ENCODE measurements at regions not wholly inside any gene's neighbourhood (a gene's known extent, or its start where the extent isn't known, plus 50 kb on each side); places are given as distances from the start of the nearest gene placed in this dataset.

GRCh38 chr7:156131881-156132280 lies 319.6 kb upstream of the SHH start:
- intact Hi-C loops (cut with micrococcal nuclease; ENCODE audit: unreplicated experiment) = no loop called here
- POLR2A ChIA-PET = no interaction called here
- WGBS (ENCODE audit: low lambda C conversion rate) = 88% methylated on average over 2 of the region's 2 CpGs
- no peak overlapping the region for H3K4me2 ChIP-seq (ENCODE audit: low read depth, low read length)
- peaks cover 0 to 34% of the 10 kb centered on the region in 2 experiments; a peak in 4 of 5 replicates for H3K27me3 ChIP-seq (ENCODE audit: control insufficient read depth in 1 of 2, insufficient read depth in 2 of 2, low read length in 2 of 2)
- no peaks in the 10 kb centered on the region for H3K79me2 ChIP-seq (ENCODE audit: insufficient read depth, low read length)
- H2AFZ ChIP-seq (ENCODE audit: low read length) = no peak overlapping the region
- no TSS peak for BruUV-seq (replicated peaks)
- ATAC-seq (no peak), DNase-seq (ENCODE audit: low spot score) (no peak), FAIRE-seq (no peak)
- TF ChIP-seq EED (CRISPR knock-in tag; IDR thresholded peaks at IDR 0.05) (no peak), ZKSCAN8 (CRISPR knock-in tag; IDR thresholded peaks at IDR 0.05; ENCODE audit: borderline replicate concordance) (no peak), ZNF570 (CRISPR knock-in tag; IDR thresholded peaks at IDR 0.05; ENCODE audit: borderline replicate concordance) (no peak), POLR2G (IDR thresholded peaks at IDR 0.05; ENCODE audit: low read depth, low read length) (no peak), WIZ (CRISPR knock-in tag; IDR thresholded peaks at IDR 0.05) (no peak), ZNF841 (CRISPR knock-in tag; IDR thresholded peaks at IDR 0.05; ENCODE audit: borderline replicate concordance) (no peak), FOXC1 (CRISPR knock-in tag; IDR thresholded peaks at IDR 0.05; ENCODE audit: borderline replicate concordance) (no peak), KLF16 (CRISPR knock-in tag; IDR thresholded peaks at IDR 0.05) (no peak), TARDBP (CRISPR knock-in tag; IDR thresholded peaks at IDR 0.05) (no peak), ZNF75D (CRISPR knock-in tag; IDR thresholded peaks at IDR 0.05; ENCODE audit: borderline replicate concordance) (no peak), ZNF337 (CRISPR knock-in tag; IDR thresholded peaks at IDR 0.05; ENCODE audit: borderline replicate concordance, low read depth) (no peak), SMAD3 (CRISPR knock-in tag; IDR thresholded peaks at IDR 0.05) (no peak), DMTF1 (CRISPR knock-in tag; IDR thresholded peaks at IDR 0.05) (no peak), ZNF678 (CRISPR knock-in tag; IDR thresholded peaks at IDR 0.05) (no peak), ZSCAN29 (CRISPR knock-in tag; conservative IDR thresholded peaks at IDR 0.05) (no peak), CENPX (CRISPR knock-in tag; IDR thresholded peaks at IDR 0.05) (no peak), POLR2A (IDR thresholded peaks at IDR 0.05; ENCODE audit: insufficient read depth in 1 of 2, low read depth in 2 of 2, low read length in 2 of 2) (no peak), HDAC6 (IDR thresholded peaks at IDR 0.05; ENCODE audit: low read depth, low read length) (no peak), FOSL1 (CRISPR knock-in tag; IDR thresholded peaks at IDR 0.05; ENCODE audit: borderline replicate concordance) (no peak)
- TF ChIP-seq, protein P1, sequence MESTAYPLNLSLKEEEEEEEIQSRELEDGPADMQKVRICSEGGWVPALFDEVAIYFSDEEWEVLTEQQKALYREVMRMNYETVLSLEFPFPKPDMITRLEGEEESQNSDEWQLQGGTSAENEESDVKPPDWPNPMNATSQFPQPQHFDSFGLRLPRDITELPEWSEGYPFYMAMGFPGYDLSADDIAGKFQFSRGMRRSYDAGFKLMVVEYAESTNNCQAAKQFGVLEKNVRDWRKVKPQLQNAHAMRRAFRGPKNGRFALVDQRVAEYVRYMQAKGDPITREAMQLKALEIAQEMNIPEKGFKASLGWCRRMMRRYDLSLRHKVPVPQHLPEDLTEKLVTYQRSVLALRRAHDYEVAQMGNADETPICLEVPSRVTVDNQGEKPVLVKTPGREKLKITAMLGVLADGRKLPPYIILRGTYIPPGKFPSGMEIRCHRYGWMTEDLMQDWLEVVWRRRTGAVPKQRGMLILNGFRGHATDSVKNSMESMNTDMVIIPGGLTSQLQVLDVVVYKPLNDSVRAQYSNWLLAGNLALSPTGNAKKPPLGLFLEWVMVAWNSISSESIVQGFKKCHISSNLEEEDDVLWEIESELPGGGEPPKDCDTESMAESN (CRISPR knock-in tag; conservative IDR thresholded peaks at IDR 0.05) = no peak
- H4K20me1 ChIP-seq (ENCODE audit: insufficient read depth, low read length) = no peaks in the 10 kb centered on the region
- no peak overlapping the region for H3K4me3 ChIP-seq (replicated peaks in 1 of 3; ENCODE audit: insufficient read depth in 1 of 3, low read depth in 2 of 3, low read length in 3 of 3)
- in situ Hi-C loops (cut with HindIII; ENCODE audit: extremely low pct_ligation_motif_present, low pct_unique_long_range_greater_than_20kb) = no loop called here
- H3K36me3 ChIP-seq (replicated peaks in 1 of 2; ENCODE audit: control insufficient read depth in 1 of 2, insufficient read depth in 2 of 2, low read length in 2 of 2) = no peaks in the 10 kb centered on the region
- no peaks in the 10 kb centered on the region for H3K9me3 ChIP-seq (ENCODE audit: low read length)
- CTCF ChIA-PET (ENCODE audit: low intra/inter-chr PET ratio, low total read pairs) = no interaction called here
- H3K4me1 ChIP-seq (ENCODE audit: insufficient read depth, low read length) = 0 out of 2 replicates have a peak, but pooled peaks cover 4% of the 10 kb centered on the region
- H3K27ac ChIP-seq (ENCODE audit: extremely low read length, insufficient read depth, low read length) = no peak overlapping the region
- H3K9ac ChIP-seq (ENCODE audit: insufficient read depth, low read depth, low read length) = no peak overlapping the region

Measured in HepG2 (cell line).